HFF-Myc (cell line): ENCODE measurements at regions not wholly inside any gene's neighbourhood (a gene's known extent, or its start where the extent isn't known, plus 50 kb on each side); places are given as distances from the start of the nearest gene placed in this dataset.

Experiments used
- DNase-seq: peaks from one replicate; pipeline ENCODE4 v3.0.0-alpha.2; 2011; ENCODE audit warnings: low read depth; ENCODE audit errors: extremely low read depth
- H3K4me3 ChIP-seq: replicated peaks from 2 replicates; pipeline ENCODE4 v1.5.1; 2011; ENCODE audit warnings: low read depth, mild to moderate bottlenecking, control low read depth, low read length
- TF ChIP-seq, protein P1 (sequence below): IDR thresholded peaks from 2 replicates; pipeline ENCODE4 v1.5.1; 2012; ENCODE audit warnings: mild to moderate bottlenecking, low read depth, low read length, control low read depth; ENCODE audit errors: missing control alignments

DNA sequence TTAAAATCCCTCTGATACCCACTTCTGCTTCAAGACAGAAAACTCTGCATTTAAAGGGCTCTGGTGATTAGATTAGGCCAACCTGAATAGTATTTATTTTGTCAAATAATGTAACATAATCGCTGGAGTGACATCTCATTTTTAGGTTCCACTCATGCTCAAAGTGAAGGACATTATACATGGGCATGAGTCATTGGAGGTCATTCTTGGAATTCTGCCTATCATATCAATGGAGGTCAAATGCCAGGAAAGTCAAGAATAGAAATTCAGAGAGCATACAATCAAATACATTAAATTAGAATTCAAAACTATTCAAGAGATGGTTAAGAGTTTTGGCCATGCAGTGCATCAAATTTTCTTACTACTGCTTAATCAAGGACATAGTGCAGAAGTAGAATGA lies 50.8 kb upstream of the PRSS1 start:
- no peak overlapping the region for H3K4me3 ChIP-seq
- no peak for DNase-seq
- TF ChIP-seq, protein P1, sequence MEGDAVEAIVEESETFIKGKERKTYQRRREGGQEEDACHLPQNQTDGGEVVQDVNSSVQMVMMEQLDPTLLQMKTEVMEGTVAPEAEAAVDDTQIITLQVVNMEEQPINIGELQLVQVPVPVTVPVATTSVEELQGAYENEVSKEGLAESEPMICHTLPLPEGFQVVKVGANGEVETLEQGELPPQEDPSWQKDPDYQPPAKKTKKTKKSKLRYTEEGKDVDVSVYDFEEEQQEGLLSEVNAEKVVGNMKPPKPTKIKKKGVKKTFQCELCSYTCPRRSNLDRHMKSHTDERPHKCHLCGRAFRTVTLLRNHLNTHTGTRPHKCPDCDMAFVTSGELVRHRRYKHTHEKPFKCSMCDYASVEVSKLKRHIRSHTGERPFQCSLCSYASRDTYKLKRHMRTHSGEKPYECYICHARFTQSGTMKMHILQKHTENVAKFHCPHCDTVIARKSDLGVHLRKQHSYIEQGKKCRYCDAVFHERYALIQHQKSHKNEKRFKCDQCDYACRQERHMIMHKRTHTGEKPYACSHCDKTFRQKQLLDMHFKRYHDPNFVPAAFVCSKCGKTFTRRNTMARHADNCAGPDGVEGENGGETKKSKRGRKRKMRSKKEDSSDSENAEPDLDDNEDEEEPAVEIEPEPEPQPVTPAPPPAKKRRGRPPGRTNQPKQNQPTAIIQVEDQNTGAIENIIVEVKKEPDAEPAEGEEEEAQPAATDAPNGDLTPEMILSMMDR, result no peak

DNA sequence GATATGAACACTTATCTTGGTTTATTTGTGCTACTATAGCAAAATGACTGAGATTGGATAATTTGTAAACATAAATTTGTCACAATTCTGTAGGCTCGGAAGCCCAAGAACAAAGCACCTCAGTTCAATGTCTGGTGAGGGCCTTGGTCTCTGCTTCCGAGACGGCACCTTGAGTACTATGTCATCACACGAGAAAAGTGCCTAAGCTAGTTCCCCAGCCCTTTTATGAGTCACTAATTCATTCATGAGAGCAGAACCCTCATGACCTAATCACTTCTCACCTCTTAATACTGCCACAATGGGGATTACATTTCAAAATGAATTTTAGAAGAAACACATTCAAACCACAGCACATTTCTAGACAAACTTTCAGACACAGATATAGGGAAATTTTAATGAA lies 52.0 kb upstream of the PRSS1 start:
- DNase-seq, result no peak
- no peak overlapping the region for H3K4me3 ChIP-seq

DNA sequence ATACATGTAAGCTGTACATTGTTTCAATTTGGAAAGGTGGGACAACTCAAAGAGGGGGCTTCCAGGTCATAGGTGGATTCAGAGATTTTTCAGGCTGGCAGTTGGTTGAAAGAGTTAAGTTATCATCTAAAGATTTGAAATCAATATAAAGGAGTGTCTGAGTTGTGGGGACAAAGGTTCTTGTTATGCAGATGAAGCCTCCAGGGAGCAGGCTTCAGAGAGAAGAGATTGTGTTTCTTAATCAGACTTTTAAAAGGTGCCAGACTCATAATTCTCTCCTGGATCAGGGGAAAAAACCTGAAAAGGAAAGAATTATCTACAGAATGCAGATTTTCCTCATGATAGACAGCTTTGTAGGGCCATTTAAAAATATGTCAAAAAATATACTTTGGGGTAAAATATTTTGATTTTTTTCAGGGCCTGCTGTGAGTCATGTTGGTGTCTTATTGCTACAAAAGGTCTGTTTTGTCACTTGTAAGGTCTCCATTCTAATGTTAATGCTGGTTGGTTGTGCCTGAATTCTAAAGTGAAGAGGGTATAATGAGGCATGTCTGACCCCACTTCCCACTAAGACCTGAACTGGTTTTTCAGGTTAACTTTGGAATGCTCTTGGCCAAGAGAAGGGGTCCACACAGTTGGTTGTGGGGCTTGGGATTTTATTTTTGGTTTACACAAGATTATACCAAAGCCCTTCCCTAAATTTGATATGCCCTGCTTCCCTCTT lies 52.7 kb upstream of the PRSS1 start:
- DNase-seq, result no peak
- H3K4me3 ChIP-seq, result no peak overlapping the region
- TF ChIP-seq, protein P1, result no peak

More for the DNA sequence above, 52.0 kb upstream of the PRSS1 start:
- TF ChIP-seq, protein P1, result no peak

DNA sequence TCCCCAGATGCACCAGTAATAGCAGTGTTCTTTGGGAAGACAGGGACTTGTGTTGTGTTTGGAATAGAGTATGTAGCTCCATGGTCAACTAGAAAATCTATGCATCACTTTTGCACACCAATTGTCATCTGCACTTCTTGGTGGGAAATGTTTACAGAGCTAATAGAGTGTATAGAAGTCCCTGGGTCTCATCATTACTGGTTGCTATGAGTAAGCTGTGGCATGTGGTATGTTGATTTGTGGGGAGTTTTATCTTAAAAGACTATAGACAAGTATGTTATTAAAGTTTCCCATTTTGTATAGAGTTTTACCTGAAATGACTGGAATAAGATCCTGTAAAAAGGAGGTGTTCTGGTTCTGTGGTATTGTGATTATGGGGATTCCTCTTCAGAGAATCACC lies 55.4 kb upstream of the PRSS1 start:
- TF ChIP-seq, protein P1, result no peak
- no peak for DNase-seq
- no peak overlapping the region for H3K4me3 ChIP-seq

DNA sequence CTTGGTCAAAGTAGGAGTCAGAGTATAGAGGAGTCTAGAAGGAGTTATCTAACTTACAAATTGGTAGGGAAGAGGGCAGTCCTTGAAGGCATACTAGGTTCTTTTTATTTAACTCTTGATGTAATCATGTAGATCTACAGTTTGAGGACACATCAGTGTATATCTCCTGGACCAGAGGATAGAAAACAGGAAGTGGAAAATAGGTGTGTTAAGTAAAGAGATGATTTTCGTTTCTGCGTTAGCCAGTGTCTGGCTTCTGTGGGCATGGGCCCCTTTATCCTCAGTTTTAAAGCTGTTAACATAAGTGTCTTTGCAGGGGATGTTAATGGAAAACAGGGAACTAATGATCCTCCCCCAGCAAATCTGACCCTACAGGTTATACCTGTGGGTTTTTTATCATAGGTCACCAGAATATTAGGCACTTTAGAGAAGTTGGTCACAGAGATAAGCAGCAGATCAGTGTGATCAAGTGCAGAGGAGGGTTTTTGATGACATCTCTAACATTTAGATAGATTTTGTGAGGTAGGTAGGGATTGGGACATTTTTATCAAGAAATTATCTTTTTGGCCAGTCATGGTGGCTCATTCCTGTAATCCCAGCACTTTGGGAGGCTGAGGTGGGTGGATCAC lies 58.6 kb upstream of the PRSS1 start:
- no peak overlapping the region for H3K4me3 ChIP-seq
- DNase-seq, result no peak
- TF ChIP-seq, protein P1, result no peak

DNA sequence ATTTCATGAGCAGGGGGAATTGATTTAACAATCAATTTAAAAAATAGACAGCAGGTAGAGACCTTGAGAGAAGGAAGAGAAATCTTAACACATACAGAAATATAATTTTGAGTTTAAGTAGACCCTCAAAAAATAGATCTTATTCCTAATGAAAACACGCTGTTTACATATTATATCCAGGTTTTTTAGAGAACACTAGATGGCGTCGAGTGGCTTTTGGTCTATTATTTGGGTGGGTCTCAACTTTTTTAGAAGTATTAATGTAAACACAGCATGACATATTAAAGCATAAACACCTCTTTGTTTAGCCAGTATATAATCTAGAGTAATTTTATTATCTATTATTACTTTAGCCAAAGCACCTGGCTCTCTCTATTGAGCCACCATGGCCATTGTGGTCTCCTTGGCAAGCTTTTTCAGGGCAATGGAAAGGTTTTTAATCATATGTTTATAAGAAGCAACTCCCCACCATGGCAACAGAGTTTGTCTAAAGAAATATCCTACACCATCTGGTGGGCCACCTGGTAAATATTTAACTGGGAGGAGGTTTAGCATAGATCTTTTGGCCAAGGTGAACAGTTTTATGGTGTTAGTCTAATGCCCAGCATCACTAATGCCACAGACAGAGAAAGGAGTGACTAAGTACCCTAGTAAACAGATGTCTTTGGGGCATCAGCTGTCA lies 59.7 kb upstream of the PRSS1 start:
- TF ChIP-seq, protein P1, result peak; percentile 18
- DNase-seq, result no peak
- H3K4me3 ChIP-seq, result no peak overlapping the region
